ENCODE measurements at regions not wholly inside any gene's neighbourhood (a gene's known extent, or its start where the extent isn't known, plus 50 kb on each side); places are given as distances from the start of the nearest gene placed in this dataset.

DNA sequence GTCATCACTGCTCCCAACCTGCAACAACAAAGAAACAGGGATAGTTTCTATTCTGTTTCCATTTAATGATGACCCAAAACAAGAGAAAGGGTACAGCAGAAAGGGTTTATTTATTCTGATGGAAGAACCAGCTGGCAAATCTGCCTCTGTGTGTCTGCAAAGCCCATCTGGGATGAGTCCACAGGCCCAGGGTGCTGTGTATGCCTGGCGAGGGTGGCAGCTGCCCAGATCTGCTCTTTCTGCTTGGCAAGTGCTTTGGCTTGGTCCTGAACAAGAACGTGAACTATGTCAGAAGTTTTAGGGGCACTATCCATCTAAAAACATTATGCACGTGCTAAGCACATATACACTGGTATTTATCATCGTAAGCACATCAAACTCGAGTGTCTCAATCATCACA lies 333.8 kb downstream of the CXCL12 start:
- no peak for DNase-seq

DNA sequence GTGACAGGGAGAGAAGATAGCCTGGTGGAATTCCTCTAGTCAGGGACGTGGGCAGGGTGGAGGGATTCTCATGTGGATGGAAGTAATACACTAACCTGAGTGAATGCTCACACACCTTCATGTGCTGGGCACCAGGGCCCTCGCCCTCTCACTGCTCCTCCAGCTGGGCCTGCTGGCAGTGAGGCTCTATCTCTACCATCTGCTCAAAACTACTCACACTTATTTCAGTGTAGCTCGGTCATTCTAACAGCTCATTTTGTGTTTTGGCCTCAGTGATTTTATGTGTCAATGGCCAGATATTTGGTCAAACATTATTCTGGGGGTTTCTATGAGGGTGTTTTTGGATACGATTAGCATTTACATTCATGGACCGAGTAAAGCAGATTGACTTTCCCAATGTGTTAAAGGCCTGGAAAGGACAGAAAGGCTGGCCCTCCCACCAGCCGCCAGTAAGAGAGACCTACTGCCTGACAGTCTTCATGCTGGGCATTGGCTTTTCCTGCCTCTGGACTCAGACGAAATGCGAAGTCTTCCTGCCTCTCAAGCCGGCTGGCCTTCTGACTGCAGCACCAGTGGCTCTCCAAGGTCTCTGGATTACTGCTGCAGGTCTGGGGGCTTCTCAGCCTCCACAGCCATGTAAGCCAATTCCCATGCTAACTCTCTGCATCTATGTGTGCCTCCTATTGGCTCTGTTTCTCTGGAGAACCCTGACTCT lies 335.4 kb downstream of the CXCL12 start:
- DNase-seq, result no peak

DNA sequence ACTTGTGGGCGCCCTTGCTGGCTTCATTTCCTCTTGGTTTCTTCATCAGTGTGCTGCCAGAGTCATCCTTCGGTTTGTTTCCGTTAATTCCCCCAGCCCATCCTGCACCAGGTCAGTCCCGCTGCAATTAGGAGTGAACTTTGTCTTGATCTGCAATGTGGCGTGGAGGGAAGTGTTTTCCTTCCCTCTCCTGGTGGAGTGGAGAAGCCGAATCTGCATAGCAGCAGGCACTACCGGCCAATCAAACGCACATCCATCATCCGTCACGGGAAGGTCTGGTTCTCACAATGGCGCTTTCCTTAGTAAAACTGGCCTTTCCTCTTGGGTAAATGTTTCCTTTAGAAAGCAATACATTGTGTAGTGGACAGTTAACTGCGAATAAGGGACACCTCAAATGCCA lies 337.5 kb downstream of the CXCL12 start:
- no peak for DNase-seq

DNA sequence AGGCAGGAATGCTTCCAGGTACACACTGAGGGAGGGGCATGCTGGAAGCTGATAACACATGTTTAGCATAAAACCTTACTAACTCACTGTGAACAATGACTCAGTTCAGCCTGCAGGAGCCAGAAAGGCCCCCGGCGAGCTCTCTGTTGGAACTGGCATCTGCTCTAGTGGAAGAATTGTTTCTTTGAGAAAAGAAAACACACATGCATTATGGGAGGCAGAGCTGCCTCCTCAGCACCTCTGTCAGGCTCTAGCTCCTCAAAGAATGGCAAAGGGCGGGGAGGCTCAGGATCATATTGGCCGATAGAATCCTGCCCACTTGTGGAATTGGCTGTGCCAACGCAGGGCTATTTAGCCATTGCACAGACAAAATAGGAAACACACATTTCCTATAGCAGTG lies 338.3 kb downstream of the CXCL12 start:
- no peak for DNase-seq

DNA sequence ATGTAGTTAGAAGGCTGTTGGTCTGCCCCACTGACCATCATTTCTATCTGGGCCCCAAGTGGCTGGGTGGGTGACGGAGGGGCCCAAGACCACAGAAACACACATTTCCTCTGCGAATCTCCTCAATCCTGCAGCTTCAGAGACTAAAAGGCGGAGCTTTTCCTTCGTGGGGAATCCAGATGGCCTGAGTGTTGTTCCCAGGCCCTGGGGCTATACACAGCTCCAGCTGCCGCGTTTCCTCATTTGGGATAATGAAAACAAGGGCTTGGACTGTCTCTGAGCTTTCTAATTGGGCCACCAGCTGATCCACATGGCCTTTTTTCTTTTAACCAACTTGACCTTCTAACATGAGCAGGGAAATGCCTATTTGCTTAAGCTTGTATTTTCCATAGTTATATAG lies 339.9 kb downstream of the CXCL12 start:
- no peak for DNase-seq

DNA sequence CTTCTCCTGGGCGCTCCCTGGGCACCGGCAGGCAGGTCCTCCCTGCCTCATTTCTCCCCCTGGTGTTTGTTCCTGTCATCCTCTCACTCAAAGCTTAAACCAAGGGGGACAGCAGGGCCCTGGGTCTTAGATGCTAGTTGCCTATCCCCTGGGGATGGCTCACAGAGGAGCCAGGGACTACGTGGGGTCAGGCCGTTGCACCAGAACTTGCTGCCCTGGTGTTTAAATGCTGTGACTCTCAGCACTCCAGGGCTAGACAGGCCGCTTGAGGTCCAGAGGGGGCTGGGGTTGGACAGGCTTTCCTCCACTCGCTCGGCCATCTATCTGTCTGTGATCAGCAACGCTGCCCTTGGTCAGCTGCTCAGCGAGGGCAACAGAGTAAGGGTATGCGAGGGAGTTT lies 340.3 kb downstream of the CXCL12 start:
- DNase-seq, result no peak

DNA sequence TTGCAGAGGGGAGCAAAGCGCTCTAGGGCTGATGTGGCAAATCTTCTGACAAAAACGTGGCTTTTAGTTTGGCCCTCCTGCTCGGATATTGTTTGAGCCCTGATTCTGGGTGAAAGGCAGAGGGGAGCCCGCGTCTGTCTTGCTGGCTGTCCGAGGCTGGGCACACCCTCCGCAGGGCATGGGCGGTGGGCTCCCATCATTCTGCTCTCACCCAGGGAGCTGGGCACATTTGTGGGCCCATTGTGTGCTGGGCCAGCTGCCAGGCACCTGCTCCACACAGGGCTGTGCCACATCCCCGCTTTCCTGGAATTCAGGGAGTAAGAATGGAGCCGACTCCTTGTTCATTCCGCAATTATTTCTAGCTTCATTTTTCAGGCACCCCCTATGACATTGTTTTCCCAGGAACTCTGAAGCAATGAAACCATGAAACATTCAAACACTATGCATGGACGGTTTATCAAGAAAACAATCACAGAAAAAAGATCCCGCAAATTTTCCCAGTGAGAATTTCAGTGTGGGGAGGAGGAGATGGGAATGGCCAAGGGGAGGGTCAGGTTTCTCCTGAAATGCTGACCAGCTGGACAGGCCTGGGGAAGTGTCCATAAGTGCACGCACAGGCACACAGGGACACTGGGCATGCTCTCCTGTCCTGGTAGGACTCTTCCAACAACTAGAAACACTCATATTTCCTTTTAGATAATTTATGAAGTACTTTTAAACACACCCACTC lies 341.1 kb downstream of the CXCL12 start:
- DNase-seq, result no peak

DNA sequence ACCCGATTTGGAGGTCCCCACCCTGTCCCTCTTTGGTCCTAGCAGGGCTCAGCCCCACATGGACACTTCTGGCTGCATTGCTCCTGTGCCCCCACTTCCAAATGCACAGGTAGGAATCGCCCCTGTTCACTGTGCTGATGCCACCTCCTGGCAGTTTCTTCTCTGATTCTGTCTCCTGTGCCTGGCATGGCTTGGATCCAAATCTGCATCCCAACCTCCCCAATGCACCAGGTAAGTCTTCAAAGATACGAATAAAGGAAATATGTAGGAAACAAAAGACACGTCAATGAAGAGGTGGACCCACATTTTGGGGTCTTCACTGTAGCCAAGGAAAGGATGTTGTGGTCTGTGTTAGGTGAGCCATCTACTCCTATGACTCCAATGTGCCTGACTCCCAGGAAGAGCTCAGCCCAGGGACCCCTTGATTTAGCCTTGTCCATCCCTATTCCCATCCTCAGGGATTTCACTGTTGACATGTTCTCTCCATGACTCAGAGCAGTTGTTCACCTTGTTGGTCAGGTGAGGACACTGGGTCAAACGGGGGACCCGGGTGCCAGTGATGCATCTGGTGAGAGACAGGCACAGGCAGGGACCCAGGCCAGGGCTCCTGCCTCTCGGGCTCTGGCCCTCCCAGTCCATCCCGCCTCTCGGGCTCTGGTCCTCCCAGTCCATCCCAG lies 341.8 kb downstream of the CXCL12 start:
- DNase-seq, result no peak

DNA sequence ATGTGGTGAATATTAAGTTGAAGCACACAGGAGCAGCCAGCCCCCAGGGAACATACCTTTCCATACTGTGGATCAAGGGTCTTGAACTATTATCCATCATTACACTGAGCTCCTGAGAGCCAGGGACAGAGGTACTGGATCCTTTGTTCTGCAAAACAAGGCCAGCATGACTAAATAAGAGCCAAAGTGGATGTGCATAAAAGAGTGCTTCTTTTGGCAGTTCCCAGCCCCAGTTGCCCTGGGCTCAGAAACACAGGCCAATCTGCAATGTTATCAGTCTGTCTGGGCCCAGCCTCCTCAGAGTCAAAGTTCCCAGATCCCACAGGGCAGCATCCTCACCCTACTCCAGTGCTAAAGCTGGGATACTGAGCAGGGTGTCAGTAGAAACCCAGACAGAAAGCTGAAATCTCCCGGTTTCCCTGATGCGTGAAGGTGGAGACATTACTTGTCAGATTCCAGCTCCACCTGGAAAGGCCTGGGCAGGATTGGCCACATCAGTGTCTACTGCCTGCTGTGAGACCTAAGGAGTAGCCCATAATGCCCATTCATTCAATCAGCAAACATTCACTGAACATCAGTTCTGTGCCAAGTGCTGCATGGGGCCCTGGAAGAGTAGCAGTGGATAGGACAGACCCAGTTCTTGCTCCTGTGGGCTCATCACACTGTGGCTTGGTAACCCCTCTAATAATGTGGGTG lies 342.7 kb downstream of the CXCL12 start:
- DNase-seq, result no peak

DNA sequence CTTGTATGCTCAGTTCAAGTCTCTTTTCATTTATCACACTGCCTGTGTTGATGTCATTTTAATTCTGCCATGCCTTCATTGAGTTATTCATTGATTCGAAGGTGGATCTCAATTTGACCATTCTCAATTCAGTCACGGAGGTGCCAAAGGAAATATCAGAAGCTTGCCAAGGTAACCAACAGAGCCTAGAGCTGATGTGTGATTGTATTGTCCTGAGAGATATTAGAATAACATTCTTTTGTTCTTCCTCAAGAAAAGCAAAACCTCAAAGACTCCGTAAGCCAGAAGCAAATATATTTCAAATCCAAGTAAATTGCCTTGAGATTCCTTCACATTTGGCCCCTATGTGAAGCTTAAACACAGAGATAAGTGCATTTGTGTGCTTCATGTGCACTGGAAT lies 345.3 kb downstream of the CXCL12 start:
- DNase-seq, result no peak

DNA sequence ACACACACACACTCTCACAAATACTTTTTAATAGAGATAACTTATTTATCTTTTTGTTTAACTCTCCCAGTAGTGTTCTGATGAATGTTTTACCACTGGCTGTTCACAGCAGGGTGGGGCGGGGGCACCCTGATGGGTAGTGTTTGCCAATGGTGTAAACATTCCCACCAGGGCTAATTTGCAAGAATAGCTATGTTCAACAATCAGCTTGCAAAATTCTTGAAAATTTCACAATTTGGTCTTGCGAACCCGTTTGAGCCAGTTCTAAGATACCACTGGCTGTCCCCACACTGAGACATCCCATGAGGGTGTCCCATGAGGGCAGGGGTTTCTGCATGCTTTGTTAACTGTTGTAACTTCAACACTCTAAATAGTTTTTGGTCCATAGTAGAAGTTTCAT lies 348.5 kb downstream of the CXCL12 start:
- no peak for DNase-seq

DNA sequence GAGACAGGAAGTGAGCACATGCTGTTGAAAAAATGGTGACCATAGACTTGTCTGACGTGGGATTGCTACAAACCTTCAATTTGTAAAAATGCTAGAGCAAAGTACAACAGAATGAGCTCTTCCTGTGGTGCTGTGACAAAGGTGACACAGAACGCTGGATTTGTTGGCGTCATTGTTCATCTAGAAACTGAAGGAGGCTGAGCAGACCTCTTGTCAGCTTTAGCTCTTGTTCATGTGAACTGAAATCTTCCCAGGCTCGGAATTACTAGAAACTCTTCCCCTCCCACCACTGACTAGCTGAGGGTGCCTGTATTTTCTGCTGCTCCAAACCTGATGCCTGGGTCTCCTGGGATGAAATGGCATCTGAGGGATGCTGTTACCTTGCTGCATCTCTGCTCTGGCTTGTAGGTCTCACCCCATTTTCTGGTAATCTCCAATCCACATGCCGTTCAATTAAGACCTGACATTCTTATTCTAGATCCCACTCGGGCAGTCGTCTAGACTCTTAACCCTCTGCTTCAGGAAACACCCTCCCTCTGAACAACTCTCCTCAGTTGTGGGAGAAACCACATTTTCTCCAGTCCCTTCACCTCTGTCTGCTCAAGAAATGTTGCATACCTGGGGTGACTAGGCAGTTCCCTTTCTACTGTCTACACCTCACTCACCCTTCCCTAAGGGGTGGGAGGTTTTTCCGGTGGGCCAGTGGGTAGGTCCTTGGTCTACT lies 349.3 kb downstream of the CXCL12 start:
- DNase-seq, result no peak

DNA sequence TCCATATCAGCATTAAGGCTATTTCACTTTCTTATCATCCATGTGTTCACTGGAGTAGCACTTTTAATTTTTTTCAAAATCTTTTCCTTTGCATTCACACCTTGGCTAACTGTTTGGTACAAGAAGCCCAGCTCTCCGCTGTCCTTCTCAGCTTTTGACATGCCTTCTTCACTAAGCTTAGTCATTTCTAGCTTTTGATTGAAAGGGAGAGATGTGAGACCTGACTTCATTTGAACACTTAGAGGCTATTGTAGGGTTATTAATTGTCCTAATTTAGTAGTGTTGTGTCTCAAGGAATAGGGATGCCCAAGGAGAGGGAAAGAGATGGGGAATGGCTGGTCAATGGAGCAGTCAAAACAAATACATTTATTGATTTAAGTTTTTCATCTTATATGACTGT lies 350.0 kb downstream of the CXCL12 start:
- DNase-seq, result no peak

DNA sequence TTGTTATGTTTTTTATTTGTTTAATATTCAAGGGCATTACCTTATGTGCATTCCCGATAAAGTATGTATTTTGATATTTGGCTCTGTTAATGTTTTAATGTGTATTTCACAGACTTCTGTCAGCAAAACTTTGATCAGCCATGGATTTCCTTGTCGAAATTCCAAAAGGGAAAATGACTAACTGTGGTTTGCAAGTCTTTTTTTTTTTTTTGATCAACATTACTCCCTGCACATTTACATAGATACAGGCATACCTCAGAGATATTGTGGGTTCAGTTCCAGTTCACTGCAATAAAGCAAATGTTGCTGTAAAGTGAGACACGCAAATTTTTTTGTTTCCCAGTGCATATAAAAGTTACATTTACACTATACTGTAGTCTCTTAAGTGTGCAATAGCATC lies 351.9 kb downstream of the CXCL12 start:
- DNase-seq, result no peak

DNA sequence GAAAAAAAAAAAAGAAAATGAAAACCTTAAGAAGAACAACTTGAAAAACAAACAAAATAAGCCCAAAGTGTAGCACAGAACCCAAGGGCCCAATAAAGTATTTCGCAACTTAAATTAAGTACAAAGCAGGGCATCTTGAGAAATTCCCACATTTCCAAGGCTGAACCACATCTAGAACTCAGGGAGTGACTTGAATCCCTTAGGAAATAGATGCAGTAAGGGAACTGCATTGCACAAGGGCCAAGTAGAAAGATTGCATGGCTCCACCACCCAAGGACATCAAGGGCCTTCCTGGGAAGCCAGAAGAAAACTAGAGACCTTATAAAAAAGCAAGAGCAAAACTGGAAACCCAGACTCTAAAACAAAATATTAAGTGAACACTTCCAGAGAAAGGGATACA lies 352.7 kb downstream of the CXCL12 start:
- no peak for DNase-seq

DNA sequence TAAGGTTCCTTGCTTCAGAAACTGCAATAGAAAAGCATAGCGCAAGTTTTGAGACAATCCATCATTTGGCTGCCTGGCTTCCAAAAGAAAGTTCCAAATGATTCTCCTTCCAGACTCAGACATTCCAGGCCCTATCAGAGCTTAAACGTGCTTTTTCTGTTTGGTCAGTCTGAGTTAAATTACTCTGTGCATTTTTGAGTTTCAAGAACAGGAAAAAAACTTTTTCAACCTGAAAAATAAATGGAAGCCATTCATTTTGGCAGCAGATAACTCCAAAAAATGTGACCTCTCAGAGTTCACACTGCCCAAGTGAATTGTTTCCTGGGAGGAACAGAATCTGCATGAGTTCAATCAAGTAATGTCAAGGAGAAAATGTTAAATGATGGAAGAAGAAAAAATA lies 354.2 kb downstream of the CXCL12 start:
- no peak for DNase-seq

DNA sequence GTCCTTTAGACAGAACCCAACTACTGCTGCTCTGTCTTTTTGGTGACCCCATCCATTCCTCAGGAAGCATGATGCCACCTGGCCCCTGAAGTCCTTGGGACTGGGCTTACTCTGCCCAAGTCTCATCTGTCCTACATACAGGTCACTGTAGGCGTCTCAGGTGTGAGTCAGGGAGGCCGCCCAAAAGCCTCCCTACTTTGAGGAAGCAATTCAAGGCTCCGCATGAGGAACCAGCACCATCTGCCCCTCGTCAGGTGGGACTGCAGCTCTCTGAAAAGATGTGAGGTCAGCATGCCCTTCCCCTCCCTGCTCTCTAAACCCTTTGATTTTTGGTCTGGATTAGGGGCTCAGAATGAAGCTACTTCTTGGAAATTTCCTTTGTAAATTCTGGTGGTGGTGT lies 354.8 kb downstream of the CXCL12 start:
- DNase-seq, result peak in 2 of 5 donors; percentile 8 to 11

DNA sequence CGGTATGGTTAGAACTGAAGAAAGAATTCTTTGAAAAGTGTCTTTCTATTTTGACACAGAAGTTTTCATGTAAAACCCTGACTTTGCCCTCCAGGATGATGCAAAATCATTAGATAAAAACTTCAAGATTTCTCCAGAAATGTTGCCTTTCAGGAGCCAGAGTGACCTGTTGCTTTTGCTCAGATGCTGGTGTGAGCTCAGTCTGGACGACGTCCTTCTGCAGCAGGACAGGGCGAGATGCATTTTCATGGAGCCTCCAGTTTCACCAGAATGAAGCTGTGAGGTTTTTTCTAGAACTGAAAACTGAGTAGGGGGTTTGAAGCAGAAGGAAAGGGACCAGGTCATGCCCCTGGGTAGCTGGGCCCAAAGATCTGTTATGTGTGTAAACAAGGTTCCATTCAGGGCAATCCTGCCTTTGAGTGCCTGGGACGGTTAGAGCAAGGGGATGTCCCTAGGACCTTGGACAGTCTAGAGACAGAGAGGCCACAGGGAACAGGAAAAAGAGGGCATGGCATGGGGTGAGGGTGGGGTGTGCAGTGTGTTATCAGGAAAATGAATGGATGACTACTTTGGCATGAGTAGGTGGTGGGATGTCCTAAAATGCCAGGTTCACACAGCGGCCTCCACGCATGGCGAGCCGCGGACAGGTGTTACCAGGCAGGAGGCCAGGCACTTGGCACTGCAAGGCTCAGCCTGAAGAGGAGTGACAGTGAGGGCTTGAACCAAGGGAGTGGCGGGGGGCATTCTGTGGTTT lies 356.3 kb downstream of the CXCL12 start:
- DNase-seq, result no peak

DNA sequence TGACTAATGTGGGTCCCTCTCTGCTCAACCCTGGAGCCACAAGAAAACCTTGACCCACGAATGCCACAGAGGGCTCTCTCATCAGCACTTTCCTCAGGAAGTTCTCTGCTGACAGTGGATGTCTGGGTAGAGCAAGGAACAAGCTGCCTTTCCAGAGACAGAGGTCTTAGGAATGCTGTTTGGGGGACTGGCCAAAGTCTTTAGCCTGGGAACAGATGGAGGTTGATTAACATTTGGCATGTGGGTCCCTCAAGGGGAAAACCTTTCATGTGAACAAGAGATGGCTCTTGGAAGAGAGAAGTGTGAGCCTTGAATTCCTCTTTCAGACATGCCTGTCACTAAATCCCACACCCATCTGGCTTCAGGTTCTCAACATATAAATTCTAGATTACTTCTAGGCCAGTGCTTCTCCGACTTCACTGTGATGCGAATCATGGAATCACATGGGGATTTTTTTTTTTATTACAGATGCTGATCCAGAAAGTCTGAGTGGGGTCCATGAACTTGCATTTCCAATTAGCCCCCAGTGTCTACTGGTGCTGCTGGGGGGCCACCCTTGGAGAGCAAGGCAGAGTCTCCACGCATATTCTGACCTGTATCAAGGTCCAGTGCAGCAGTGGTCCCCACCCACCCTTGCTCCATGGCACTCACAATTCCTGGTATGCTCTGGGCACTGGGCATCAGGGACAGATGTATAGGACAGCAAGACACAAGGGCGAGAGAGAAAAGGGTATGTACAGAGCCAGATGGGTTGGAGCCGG lies 360.4 kb downstream of the CXCL12 start:
- no peak for DNase-seq

DNA sequence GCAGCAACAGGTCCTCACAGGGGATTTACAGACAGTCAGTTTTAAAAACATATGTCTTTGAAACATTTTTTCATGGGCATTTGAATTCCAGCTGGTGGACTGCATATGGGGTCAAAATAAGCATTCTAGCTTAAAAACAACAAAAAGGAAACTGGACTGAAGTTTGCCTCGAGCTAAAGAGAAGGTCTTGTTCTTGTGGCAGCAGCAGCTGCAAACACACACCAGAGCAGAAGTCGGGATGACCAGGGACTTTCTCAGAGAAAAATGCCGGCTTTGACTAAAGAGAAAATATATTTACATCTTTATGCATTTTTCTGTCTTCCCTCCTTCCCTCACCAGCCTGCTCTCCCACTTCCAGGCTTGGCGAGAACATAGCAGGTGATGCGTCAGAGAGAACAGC lies 361.4 kb downstream of the CXCL12 start:
- DNase-seq, result no peak

DNA sequence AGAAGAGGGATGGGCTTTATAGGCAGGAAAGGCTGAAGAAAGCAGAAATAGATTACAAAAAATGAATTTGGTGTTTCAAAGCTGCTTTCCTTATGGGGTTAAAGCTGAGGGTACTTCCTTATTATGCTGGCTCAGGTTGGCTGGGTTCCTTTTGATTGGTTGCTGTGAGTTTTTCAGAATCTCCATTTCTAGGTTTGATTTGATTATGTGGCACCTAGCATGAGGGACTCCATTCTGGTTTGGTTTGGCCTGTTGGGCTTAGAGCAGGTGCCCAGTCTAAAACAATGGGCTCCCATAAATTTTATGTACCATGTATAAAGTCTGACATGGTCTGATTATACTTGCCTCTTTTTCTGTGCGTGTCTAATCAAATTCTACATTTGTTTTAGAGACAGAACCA lies 362.7 kb downstream of the CXCL12 start:
- DNase-seq, result no peak
